ENCODE measurements at regions not wholly inside any gene's neighbourhood (a gene's known extent, or its start where the extent isn't known, plus 50 kb on each side); places are given as distances from the start of the nearest gene placed in this dataset.

- H3K27ac ChIP-seq (ENCODE audit: low read length) = no peak overlapping the region
- no peaks in the 10 kb centered on the region for H3K4me1 ChIP-seq (ENCODE audit: control insufficient read depth, insufficient read depth, low read length)
- ChIA-PET POLR2A (no interaction called here), CTCF (no interaction called here)
- ATAC-seq = no peak
- TF ChIP-seq CTCF (IDR thresholded peaks at IDR 0.05) = no peak
- no peak for TF ChIP-seq REST (IDR thresholded peaks at IDR 0.05; ENCODE audit: insufficient read depth in 1 of 2, low read depth in 2 of 2, low read length in 1 of 2)
- no peaks in the 10 kb centered on the region for H3K36me3 ChIP-seq (ENCODE audit: control insufficient read depth, insufficient read depth, low read length)
- in situ Hi-C loops (cut with HindIII; ENCODE audit: low pct_unique_long_range_greater_than_20kb, low sequenced_read_pairs) (no loop called here), intact Hi-C loops (cut with micrococcal nuclease; ENCODE audit: unreplicated experiment) (no loop called here)
- no peaks in the 10 kb centered on the region for H3K27me3 ChIP-seq (ENCODE audit: control insufficient read depth, insufficient read depth, low read length)
- H3K9me3 ChIP-seq (ENCODE audit: control insufficient read depth, insufficient read depth, low read depth, low read length) = no peaks in the 10 kb centered on the region
- BruUV-seq (replicated peaks) = no TSS peak
- H3K4me3 ChIP-seq (ENCODE audit: low read depth in 2 of 2, low read length in 2 of 2) = no peak overlapping the region
- DNase-seq (ENCODE audit: low read depth, low spot score) = no peak
Observed at GRCh38 chr6:122116835-122117627, 282.4 kb upstream of the HSF2 start.

- no peak overlapping the region for H3K27ac ChIP-seq (ENCODE audit: low read length)
- intact Hi-C loops (cut with micrococcal nuclease; ENCODE audit: unreplicated experiment) = no loop called here
- ChIA-PET CTCF (no interaction called here), POLR2A (no interaction called here)
- DNase-seq (ENCODE audit: low read depth, low spot score) (no peak), ATAC-seq (no peak)
- peaks cover 5% of the 10 kb centered on the region; the same call in 1 of the 2 replicates for H3K9me3 ChIP-seq (ENCODE audit: control insufficient read depth, insufficient read depth, low read depth, low read length)
- TF ChIP-seq POLR2AphosphoS5 (IDR thresholded peaks at IDR 0.05; ENCODE audit: low read depth, low read length) (no peak), SIN3A (IDR thresholded peaks at IDR 0.05; ENCODE audit: borderline replicate concordance, insufficient read depth, low read depth, low read length) (no peak), TCF7L2 (IDR thresholded peaks at IDR 0.05; ENCODE audit: low read depth, low read length) (no peak), CTCF (IDR thresholded peaks at IDR 0.05) (no peak), REST (IDR thresholded peaks at IDR 0.05; ENCODE audit: insufficient read depth in 1 of 2, low read depth in 2 of 2, low read length in 1 of 2) (no peak)
- H3K4me3 ChIP-seq (ENCODE audit: low read depth in 2 of 2, low read length in 2 of 2) = no peak overlapping the region
- H3K27me3 ChIP-seq (ENCODE audit: control insufficient read depth, insufficient read depth, low read length) = no peaks in the 10 kb centered on the region
- in situ Hi-C loops (cut with HindIII; ENCODE audit: low pct_unique_long_range_greater_than_20kb, low sequenced_read_pairs) = no loop called here
- no peaks in the 10 kb centered on the region for H3K36me3 ChIP-seq (ENCODE audit: control insufficient read depth, insufficient read depth, low read length)
- H3K4me1 ChIP-seq (ENCODE audit: control insufficient read depth, insufficient read depth, low read length) = no peaks in the 10 kb centered on the region
- BruUV-seq (replicated peaks) = no TSS peak
Observed at GRCh38 chr6:122118945-122119506, 280.4 kb upstream of the HSF2 start.

Data from Panc1 (cell line).